ENCODE measurements at regions not wholly inside any gene's neighbourhood (a gene's known extent, or its start where the extent isn't known, plus 50 kb on each side); places are given as distances from the start of the nearest gene placed in this dataset.

DNA sequence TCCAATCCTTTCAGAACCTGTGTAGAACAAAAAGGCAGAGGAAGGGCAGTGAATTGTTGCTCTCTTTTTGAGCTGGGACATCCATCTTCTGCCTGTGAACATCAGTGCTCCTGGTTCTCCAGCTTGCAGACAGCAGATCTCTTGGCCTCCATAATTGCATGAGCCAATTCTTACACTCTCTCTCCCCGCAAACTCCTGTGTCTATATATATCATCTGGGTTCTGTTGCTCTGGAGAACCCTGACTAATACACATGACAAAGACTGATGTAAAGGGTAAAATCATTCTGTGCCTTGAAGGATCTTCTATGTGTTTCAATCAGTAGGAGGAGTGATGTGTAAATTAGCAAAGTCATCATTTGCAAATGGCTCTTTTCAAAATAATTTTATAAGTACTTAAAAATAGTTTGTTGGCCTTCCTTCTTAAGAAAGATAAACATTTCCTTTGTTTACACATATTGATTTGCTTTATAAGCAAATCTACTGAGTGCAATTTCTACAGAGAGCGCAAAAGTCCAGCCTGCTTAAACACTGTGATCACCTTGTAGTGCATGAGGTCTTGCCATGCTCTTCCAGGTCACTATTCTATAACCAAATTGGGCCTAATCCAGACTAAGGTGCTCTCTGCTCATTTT lies 154.9 kb upstream of the ANKRD28 start:
- DNase-seq, result no peak

DNA sequence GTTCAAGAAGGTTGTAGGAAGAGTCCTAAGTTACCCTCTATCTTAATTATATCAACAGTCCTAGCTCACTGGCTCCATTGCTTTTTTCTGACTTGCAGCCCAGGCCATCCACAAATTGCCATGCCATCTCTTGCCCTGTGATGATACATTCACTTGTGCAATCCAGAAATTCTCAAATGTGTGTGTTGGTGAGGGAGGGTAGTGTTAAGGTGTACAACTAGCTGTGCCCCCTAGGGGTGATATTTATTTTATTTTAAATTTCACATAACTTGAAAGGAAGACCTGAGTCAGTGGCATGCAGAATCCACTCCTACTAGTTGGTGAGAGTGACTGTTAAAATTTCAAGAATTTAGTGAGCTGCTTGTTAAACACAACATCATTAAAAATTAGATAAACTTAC lies 156.1 kb upstream of the ANKRD28 start:
- DNase-seq, result peak in 1 of 5 experiments; percentile 24

DNA sequence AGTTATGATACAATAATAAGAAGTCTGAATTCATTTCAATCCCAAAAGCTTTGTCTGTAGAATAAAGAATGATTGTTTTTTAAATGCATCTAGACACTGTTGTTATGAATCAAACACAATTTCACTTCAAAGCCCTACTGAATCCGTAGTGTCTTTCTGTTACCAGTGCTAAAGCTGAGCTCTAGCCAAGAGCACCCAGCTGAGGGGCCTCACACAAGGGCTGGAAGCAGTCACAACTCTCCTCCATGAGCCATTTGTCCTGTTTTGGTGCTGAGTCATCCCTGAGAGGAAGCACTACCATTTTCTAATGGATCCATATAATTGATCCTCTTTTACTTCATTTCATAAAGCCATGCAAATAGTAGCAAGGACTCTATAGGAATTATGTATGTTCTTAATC lies 158.2 kb upstream of the ANKRD28 start:
- no peak for DNase-seq

DNA sequence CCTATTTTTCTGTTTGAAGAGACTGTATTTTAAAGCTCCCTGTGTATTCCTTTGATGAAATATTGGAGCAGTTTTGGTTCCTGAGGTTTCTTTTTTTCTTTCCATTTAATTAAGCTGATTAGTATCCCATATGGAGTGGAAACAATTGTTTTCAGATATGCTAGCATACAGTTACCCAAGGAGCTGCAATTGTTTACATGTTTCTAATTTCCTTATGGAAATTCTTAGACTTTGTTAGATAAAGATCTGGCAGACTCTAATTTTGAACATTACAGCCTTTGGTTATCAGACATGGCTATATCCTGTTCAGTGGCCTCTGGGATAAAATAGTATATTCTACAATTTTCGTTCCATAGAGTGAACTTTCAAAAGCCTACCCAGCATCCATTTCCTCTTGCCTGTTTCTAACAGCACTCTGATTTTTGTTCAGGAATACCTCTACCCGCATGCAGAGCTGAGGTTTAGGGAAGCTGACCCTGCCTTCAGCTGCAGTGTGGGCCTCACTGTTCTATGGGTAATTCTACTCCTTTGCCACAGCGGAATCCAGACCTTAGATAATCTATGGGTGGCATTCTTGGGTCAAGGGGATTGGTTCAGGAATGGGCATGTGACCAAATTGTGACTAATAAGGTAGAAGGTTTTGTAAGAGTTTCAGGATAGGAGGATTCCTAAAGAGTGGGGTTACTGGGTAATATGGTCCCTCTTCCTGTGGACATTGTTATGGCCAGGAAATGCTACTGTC lies 161.1 kb upstream of the ANKRD28 start:
- DNase-seq, result no peak

DNA sequence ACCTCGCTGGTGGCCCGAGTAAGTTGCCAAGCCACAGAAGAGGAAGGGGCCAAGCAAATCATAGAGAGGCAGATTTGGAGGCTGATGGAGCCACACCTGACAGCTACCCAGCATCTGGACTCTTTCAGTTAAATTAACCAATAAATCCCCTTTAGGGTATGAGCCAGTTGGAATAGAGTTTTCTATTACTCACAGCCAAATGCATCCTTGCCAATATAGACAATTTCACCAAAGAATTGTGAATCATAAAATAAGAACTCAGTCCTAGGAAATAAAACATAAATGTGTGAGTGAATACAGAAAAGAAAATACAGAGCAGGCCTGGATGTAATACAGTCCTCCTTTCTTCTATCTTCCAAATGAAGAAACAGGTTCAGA lies 161.6 kb upstream of the ANKRD28 start:
- DNase-seq, result no peak

DNA sequence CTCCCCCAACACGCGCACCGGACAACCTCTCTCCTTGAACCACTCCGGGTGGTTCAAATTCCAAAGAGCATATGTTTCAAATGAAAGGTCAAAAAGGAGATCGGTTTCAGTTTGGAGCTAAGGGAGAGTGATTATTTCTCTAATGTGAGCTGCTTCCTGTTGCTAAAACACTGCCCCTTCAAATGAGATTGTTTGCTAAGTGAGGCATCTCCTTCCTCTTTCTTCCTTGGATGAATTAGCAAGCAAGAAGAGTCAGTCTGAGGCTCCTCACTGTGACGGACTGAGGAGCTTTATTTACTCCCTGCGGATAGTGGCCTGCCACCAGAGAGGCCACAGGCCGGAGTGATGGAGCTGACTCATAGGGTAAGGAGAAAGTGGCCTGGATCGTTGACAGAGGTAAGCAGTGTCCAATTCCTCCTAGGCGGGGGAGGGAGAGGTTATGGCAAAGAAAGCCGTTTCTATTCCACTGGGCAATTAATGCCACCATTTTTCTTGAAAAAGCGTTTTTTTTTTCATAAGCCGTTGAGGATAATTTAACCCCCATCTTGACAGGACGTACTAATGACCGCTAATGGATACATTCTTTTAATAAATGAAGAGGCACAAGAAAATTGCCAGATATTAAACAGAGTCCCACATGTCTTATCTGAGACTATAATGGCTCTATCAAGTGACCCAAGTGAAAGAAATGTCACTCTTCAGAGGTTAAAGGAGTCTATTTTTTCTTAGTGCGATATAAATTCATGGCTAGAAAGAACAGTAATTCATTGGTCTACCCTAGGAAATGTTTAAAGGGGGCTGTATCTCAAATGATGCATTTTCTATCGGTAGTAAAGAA lies 167.0 kb upstream of the ANKRD28 start:
- no peak for DNase-seq

DNA sequence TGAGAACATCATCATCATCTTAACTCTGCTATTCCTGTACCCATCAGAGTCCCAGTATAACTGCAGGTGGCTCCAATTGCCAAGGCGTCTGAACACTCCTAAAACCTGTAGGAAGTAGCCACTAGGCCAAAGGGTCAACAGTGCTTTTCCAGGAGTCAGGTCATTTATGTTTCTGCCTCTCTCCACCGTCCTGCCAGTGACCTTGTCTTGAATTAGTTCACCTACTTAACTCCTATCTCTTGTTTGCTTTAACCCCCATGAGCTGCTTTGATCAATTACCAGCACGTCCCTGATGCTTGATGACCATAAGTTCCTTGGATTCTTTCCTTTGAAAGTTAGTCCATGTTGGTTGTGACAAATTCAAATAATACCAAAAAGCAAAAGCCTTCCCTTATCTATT lies 169.8 kb upstream of the ANKRD28 start:
- DNase-seq, result no peak

DNA sequence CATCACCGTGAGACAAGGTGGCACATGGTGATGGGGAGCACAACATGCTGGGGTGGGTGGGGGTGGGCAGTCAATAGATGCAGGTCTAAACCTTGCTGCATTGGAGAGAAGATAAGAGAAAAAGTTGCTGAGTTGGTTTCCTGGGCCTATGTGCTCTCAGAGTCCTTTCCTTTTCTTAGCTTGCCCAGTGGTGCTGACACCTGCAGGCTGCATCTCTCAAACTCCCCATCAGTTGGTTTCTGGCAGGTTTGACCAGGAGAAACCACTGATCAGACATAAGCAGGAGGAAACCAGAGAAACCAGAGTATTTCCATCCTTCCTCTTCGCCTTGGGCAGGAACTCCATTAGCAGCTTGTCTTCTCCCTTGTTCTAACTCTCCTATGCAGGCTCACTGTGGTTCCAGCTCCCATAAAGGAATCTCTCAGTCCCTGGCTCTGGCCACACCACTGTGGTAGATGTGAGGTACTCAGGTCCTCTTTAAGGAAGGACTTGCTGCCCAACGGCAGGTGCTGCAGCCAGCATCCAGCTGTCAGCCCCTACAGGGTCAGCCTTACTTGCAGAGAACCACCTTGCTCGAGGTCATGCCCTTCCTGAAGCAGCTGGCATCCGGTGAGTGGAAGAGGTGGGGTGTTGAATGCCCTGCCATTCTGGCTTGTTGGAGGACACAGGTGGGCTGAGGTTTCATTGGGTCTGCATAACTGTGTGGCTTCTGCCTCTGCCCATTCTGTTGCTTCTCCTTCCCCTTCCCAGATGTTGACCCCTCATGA lies 172.3 kb upstream of the ANKRD28 start:
- DNase-seq, result no peak

DNA sequence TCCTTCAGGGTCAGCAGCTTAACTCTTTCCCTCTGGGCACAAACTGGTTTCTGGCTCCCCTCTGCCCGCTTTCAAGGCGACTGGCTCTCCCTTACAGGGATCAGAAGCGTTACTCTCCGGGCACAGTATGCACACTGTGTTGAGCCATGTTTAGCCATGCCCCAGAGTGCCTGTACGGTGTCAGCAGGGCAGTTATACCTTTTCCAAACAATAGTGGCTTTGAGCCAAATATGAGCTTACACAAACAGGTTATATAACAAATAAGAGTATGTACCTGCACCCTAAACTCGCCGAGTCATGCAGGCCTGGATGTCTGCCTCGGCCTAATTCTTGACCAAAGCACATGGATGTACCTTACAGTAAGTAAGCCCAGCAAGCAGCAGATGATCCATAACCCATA lies 175.6 kb upstream of the ANKRD28 start:
- DNase-seq, result no peak

DNA sequence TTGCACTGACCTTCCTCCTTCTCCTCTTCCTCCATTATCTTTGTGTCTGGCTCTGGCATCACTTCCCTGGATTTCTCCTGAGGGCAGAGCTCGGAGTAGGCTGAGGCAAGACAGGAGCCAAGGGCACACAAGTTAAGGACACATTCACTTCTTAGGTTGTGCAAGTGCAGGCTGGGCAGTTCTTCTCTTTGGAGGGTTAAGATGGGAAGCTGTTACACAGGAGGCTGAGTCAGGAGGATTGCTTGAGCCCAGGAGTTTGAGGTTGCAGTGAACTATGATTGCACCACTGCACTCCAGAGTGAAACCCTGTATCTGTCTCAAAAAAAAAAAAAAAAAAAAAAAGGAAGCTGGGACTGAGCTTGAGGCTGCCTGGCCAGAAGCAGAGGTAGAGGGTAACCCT lies 176.2 kb upstream of the ANKRD28 start:
- DNase-seq, result no peak

DNA sequence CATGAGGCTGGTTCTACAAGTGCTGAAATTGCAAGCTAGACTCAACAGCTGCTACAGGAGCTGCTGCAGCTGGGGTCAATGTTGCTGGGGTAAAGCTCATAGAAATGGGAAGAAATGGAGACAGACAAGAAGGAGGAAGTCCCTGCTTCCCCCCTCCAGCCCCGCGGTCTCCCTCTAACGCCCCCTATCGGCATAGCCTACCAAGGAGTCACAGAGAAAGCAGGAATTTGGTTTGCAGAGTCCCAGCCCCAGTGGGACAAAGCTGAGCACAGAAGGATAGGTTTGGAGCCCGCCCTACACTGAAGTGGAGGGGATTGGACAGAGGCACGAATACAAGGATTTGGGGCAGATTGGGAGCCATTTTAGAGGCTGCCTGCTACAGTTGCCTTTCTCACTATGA lies 176.9 kb upstream of the ANKRD28 start:
- no peak for DNase-seq

DNA sequence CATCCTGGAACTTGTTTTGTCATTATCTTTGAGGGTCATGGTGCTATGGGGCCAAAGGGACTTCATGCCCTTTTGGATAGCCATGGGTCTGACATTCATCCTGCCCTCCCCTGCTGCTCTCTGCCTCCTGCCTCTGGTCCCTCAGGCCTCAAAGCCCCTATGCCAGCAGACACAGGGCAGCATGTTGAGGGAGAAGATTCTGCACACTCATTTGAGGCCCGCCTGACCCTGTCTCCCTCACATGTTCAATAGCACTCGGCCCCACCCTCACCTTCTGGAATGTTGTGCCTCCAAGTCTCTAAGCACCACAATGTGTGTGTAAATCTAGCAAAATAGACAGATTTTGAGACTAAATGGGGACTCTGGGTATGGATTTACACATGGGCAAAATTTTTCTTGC lies 178.7 kb upstream of the ANKRD28 start:
- no peak for DNase-seq

DNA sequence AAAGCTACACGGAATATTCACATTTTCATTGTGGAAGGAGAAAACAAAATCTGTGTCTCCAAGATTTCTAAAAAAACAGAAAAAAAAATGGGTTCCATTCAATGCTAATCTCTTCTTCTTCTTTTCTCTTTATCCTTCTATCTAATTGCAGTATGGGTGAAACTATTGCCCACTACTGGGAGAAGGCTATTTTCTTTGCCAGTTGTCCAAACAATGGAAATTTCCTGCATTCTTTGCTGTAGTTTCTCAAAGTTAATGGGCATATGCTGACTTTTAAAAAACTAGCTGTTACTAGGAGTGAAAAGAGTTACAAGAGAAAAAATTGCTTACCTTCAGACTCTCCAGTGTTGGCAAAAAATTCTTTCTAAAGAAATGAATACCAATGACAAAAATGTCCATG lies 179.3 kb upstream of the ANKRD28 start:
- DNase-seq, result no peak

DNA sequence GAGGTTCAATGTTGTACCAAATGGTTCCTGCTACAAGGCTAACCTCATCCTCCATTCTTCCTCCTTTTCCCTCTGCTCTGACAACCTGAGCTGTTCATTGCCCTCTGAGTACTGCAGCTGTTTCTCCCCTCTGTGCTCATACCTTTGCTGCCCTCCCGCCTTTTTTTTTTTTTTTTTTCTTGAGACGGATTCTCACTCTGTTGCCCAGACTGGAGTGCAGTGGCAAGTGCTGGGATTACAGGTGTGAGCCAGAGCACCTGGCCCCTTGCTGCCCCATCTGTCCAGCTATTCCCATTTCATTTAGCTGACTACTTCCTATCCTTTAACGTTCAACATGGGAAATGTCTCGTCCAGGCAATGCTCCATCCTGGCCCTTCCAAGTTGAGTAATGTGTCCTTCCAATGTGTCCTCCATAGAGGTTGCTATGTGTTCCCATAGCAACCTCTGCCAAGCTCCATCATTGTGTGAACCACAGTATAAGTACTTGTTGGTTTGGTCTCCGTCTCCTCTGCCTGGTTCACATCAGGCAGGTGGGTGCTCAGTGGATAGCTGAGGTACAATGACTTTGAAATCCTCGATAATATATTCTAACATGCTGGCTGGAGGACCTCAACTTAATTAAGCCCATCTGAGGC lies 179.9 kb upstream of the ANKRD28 start:
- no peak for DNase-seq

DNA sequence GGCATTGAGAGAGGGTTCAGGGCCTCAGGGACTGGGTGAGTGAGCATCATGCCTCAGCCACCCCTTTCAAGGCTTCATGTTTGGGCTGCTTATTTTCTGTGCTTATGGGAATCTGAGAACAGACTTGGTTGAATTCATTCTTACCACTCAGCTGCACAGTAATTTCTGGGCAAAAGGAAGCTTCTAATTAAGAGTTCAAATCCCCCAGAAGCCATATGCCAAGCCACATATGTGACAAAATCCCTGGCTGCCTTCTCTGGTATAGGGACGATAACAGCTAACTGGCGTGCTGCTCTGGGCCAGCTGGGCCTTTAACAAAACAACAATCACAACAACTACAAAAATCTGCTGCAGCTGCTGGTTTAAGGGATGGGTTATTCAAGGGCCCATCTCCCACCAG lies 181.0 kb upstream of the ANKRD28 start:
- DNase-seq, result no peak

DNA sequence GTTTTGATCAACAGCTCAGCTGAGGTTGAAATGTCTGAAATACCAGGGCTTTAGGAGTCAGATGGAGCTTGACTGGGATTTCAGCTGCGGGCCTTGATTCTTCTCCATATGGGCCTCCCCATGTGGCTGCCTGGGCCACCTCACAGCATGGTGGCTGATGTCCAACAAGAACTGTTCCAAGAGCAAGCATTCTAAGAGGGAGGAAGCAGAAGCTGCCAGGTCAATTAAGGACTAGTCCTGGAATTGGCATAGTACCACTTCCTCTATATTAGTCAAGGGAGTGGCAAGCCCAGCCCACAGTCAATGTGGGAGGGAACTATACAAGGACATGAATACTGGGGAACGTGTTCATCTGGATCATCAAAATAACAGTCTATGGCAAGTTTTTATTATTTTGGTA lies 181.7 kb upstream of the ANKRD28 start:
- no peak for DNase-seq

DNA sequence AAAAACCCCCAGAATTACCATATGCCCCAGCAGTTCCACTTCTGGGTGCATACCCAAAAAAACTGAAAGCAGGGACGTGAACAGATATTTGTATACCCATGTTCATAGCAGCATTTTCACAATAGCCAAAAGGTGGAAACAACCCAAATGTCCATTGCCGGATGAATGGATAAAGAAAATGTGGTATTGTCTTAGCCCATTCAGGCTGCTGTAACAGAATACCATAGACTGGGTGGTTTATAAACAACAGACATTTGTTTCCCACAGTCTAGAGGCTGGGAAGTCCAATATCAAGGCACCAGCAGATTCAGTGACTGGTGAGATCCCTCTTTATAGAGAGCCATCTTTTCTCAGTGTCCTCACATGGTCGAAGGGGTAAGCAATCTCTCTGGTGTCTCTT lies 182.1 kb upstream of the ANKRD28 start:
- DNase-seq, result no peak

DNA sequence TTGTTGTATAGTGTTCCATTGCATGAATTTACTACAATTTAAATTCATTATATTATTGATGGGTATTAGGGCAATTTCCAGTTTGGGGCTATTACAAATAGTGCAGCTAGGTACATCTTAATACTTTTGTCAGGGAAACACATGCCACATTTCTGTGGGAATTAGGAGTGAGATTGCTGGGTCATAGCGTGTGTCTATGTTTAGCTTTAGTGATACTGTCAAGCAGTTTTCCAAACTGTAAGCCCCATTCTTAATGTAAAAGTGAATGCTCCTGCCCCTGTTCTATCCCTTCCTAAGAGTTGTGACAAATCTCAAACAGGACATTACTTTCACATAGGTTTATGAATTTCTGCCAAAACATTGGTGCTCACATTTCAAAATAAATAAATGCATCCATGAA lies 184.5 kb upstream of the ANKRD28 start:
- no peak for DNase-seq

DNA sequence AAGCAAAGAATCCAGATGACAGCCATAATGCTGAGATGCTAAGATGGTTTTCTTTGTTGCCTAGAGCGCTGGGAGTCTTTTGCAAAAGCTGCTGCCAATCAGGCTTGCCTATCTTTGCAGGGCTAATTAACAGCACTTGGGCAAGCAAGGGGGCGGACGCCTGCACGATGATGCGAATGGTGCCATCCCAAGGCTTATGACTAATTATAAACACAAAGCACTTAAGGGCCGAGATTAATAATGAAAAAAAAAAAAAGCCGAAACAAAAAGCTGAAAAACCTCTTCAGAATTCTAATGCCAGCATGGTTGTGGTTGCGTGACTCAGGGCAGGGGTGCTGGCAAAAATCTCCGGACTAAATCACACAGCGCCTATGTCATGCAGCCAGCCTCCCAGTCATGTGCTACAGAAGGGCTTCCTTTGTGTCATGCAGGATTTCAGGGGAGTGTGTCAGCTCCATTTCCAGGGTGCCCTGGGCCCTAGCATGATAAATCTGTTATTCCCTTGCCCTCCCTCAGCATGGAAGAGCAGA lies 185.0 kb upstream of the ANKRD28 start:
- no peak for DNase-seq

DNA sequence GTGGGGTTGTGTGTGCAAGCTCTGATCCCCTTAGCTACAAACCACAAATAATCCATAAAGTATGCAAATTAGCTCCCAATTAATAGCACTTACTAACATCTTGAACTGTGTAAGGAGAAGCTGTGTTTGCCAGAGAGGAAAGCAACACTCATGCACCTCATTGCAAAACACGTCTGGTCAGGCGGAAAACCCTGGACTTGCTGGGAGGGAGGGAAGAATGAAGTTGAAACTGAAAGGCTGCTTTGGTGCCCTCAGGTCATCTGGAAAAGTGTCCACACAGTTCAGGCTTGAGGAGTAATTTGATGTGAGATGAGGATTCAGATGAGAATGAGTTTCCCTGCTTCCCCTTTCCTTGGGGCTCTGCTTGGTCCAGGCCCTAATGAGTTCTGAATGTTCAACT lies 185.5 kb upstream of the ANKRD28 start:
- DNase-seq, result no peak

DNA sequence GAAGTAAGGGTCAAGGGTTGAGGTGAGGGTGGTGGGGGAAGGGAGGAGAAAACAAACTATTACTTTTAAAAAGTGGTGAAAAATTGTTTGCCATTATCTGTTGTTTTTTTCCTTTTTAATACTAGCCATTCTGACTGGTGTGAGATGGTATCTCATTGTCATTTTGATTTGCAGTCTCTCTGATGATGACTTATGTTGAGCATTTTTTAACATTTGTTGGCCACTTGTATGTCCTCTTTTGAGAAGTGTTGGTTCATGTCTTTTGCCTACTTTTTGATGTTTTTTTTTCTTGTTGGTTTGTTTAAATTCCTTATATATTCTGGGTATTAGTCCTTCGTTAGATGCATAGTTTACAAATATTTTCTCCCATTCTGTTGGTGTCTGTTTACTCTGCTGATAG lies 185.9 kb upstream of the ANKRD28 start:
- no peak for DNase-seq

DNA sequence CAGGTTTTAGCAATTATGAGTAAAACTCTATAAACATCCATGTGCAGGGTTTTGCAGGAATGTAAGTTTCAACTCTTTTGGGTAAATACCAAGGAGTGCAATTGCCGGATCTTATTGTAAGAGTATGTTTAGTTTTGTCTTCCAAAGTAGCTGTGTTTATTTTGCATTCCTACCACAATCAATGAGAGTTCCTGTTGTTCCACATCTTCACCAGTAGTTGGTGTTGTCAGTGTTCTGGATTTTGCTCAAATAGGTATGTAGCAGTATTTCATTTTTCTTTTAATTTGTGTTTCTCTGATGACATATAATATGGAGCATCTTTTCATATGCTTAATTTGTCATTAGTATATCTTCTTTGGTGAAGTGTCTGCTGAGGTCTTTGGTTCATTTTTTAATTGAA lies 185.1 kb upstream of the GALNT15 start:
- DNase-seq, result no peak
